HL-60/S4 treated with phorbol 12-myristate 13-acetate at 8.2 ng/mL for 4 days and 3 days (cell line): ENCODE measurements at regions not wholly inside any gene's neighbourhood (a gene's known extent, or its start where the extent isn't known, plus 50 kb on each side); places are given as distances from the start of the nearest gene placed in this dataset.

Source experiments
- in situ Hi-C: fragments of 300-500 bp; cut with MboI; formaldehyde crosslinking; loops from 2 replicates; pipeline ENCODE4 v1.15.0; 2022; ENCODE audit warnings: low sequenced_read_pairs

DNA sequence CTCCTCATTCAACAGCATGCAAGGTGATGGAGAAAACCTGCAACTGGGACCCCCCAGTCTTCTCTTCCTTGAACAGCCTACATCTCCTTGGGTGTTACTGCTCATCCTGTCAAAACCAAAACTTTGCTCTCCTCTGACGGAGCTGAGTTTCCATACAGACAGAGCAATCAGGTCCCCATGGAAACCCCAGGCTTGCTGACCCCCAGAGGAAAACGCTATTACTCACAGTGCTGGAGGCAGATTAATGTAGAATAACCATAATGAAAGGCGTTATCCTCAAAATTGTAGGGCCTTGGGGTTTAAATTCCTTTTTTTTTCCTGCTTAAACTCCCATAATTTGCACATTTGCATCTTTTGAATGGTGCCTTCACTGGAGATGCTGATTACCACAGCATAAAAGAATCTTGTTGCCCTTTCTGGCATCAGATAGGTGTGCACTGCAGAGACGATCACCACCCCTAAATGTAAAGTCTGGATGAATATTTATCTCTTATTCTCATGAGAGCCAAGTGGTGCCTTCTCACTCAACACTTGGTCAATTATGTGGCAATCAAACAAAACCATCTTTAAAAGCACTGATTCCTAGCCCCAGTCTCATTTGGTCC is 126.3 kb downstream of the MSX2 start:
- in situ Hi-C loops, result no loop called here

DNA sequence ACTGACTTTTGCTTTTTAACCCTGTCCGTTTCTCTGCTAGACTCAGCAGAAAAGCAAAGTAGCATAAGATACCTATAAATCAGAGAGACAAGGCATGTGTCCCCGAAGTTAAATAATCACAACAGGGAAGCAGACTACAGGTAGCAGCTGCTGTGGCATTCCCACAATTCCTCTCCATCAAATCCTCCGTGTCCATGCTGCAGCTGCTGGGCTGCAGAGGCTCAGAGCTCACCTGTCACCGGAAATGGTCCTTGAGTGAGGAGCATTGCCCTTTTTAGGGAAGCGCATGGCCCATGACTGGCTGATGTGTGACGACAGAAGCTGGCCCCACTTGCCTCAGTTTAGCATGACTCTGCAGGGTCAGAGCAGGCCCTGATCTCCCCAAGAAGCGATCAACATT is 125.0 kb downstream of the MSX2 start:
- in situ Hi-C loops, result no loop called here

DNA sequence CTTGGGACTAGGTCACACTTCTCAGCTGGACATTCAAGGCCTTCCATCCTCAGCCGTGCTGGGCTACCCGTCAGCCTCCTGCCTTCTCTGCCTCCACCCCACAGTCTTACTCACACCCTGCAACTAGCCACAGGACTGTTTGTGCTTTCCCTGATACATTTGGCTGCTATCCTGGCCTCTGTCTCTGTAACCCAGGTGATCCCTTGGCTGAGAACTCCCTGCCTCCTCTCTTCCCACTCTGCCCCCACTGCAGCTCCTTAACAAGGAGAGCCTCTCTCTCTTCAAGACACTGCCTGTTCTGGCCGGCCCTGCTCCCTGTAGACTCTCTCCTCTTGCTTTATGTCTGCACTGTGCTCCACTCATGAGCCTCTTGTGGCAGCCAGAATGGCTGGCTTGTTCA is 120.6 kb downstream of the MSX2 start:
- in situ Hi-C loops, result no loop called here

DNA sequence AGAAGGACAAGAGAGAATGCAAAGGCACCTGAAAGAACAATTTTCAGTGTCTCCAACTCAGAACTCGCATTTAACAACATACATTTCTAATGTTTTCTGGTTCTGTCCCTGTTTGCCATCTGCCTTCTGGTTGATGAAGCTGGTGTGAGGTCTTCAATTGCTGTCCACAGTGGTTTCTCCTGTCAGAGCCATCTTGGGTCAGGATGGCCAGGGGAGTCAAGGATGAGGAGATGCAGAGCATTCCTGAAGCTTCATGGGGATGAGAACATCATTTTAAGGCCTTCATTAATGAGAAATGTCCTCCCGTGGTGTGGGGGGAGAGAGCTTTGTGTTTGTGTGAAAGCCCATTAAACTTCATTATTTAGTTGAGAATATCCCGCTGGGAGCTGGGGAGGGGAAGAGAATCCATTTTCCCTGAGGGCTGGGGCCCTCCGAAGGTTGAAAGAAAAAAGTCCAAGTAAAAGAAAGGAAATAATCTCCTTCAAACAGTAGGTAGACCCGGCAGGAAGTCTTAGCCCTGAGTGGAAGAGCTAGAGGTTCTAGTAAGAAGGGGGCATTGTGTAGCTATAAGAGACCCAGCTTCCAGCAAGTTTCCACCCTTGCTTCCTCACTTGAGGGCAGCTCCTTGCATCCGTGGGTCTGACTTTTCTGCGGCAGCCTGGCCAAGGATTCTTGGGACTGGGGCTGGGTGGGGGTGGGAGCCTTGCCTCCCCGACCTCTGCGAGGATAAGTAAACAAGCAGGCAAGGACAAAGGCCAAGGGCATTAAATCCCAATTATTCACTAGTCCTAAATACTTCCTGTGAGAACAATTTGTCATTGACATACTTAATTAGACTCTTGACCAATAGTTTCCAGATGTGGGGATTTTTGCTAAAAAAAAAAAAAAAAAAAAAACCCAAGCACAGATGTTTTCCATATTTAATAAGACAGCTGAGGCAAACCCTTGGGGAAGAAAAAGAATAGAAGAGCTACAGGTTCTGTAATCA is 119.2 kb downstream of the MSX2 start:
- in situ Hi-C loops, result no loop called here

DNA sequence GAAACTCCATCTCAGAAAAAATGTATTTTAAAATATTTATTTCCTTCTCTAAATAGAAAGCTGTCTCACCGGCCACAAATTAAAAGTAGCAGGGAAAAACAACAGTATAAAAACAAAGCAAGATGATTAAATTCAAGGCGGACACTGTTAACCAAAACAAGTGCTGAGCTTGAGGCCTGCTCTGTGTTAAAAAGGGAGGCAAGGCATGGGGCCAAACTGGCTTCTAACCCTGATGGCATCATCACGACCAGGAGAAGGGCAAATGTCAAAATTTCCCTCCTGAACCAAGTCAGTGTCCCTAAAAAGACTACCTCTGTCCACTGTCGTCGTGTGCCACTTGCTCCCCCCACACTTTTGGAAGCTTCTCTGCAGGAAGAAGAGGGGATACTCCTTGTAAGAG is 116.1 kb downstream of the MSX2 start:
- in situ Hi-C loops, result no loop called here

DNA sequence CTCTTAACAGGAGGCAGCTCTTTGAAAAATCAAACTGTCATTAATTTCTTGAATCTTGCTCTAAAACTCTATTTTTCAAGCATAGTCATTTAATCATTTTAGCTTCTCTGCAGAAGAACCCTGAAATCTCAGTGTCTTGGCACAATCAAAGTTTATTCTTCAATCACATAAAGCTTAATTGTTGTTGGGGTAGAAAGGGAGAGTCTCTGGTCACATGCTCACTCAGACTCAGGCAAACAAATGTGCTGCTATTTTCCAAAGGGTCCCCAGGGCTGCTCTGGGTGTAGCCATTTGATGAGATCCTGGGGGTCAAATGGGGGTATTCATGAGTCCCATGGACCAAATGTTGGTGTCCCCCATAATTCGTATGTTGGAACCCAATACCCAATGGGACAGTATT is 114.8 kb downstream of the MSX2 start:
- in situ Hi-C loops, result no loop called here

DNA sequence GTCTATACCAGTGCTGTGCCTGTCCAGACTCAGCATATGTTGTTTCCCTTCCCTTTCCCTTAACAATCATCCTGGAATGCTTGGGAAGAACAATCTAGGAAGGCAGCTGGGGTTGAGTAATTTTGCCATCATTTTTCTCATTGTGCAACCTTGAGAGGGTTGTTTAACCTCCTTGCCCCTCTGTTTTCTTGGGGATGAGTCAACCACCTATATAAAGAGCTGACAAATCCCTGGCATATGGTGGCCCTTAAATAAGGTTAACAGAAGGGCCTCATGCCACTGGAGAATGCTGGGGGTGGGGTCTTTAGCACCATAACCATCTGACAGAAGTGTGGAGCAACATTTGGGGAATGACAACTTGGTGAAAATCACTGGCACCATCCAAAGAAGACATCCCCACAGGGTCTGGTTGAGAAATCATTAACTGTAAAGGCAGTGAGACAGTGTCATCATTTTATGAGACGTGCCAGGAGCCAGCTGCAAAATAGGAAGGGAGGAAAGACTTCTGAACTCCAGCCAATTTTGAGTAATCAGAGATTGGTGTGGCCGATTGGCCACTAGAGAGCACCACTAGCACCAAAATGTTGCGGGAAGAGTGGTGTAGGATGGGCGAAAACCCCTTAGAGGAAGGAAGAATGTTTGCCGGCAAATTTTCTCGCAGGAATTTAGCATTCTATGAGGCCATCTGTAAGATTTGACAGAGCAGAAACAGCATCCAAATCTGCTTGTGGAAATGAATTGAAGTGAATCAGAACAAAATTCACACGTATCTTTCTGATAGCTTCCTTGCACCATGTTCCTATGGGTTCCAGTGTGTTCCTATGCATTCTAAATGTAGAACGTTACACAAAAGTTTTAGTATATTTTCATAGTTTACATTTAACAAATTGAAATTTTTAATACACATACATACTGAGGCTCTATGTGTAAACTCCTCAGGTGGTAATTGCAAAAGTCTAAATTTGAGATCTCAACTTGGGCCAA is 113.8 kb downstream of the MSX2 start:
- in situ Hi-C loops, result no loop called here

DNA sequence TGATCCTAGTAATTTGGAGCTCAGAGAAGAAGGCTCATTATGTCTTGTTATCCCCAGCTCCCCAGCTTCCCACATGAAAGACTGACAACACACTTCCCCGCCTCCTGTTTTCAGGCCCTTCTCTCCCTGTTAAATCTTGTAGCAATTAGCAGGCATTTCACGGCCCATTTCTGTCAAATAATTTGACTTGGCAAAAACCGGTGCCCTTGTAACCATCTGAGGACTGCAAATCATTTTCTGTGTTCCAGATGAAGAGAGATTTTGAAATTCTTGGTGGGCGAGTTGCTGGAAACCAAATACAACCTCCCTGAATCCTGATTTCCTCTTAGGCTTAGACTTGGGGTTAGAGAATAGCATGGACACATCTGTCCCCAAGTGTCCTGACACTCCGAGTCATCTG is 109.7 kb downstream of the MSX2 start:
- in situ Hi-C loops, result no loop called here

DNA sequence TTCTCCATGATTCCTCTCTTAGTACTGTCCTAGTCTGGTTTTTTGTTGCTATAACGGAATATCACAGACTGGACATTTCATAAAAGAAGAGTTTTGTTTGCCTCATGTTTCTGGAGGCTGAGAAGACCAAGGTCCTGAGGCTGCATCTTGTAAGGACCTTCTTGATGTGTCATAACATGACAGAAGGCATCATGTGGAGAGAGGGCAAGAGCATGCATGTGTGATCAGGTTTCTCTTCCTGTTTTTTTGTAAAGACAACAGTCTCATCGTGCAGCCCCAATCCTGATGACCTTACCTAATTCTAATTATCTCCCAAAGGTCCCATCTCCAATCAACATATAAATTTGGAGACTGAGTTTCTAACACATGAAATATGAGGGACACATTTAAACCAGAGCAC is 108.4 kb downstream of the MSX2 start:
- in situ Hi-C loops, result no loop called here

DNA sequence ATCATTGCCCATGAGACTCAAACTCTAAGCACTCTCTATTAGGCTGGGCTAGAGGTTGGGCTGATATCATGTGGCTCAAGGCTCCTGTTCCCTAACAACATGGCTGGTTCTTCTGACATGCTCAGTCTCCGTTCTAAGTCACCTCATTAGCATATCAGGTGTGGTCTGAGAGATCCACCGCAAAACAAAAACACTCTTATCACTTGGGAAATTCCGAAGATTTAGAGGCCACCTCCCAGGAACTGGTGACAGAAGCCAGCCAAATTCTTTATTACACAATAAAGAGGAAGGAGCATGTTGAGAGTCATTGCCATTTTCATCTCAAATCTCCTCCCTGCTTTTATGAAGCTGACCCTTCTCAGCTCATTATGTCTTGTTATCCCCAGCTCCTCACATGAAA is 107.6 kb downstream of the MSX2 start:
- in situ Hi-C loops, result no loop called here

DNA sequence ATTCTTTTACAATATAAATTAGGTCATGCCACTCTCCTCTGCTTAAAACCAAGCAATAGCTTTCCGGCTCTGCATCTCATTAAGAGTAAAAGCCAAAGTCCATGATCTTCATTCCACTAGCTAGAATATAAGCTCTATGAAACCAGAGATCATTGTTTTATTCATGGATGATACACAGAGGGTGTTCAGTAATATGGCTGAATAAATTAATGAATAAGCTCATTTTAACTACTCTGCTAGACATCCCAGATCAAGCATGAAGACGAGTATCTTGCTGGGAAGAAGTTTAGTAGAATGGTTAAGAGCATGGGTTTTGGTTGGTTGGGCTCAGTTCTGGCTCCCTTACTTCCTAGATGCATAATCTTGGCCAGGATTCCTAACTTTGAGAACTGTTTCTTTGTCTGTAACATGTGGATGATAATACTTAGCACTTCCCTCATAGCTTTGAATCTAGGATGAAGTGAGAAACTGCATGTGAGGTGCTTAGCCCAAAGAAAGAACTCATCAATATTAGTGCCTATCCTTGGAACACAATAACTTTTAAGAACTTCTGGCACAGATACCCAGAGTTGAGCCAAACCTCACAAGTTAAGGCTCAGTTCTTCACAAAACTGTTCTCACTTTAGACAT is 106.8 kb downstream of the MSX2 start:
- in situ Hi-C loops, result no loop called here

DNA sequence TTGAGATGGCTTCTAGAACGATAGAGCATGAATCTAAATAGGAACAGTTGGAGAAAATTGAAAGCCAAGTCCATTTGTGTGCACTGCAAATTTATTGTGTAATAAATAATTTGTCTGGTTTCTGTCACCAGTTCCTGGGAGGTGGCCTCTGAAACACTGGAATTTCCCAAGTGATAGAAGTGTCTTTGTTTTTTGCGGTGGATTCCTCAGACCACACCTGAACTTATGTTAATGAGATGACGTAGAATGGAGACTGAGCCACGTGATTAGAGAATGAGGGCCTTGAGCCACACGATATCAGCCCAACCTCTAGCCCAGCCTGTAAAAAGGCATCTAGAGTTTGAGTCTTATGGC is 105.1 kb downstream of the MSX2 start:
- in situ Hi-C loops, result no loop called here

DNA sequence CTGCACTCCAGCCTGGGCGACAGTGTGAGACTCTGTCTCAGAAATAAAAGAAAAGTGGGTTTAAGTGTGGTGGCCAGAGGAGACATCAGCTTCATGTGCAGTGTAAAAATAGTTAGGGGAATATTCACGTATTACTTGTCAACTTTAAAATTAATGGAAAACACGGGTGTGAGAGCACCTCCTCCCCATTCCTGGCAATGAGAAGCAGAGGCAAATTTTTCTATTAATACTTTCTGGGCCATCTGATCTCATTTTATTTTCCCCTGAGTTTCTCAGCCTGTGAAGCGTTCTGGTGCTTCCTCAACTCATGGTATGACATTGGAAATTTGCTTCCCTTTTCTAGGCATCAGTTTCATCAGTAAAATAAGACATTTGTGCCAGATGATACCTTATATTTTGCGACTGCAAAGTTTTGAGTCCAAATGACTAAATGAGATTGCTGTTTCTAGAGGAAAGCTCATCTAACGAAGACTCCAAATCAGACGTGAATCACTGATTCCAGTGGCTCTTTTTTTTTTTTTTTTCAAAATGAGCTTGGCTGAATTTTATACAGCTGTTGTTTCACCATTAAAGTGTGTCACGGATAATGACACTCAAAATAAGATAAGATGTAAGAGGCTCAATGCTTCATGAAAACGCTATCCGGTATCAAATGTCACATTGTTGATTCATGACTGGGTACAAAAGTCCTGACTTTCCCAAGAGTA is 104.6 kb downstream of the MSX2 start:
- in situ Hi-C loops, result no loop called here

DNA sequence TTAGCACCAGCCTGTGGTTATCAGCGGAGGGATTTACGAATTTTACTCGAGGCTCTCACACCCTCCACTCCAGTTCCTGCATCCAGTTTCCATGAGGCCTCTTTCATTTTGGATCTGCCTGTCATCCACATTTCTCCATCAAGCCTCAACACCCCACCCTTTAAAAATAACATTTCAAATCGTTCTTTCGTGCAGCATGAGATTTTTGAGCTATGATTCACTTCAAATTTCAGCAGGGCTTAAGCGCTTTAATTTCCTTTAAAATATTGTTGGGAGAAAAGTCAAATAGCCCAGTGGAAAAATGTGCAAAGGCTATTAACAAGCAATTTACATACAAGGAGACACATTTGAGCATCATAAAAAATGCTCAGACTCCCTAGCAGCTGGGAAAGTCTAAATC is 103.2 kb downstream of the MSX2 start:
- in situ Hi-C loops, result no loop called here

DNA sequence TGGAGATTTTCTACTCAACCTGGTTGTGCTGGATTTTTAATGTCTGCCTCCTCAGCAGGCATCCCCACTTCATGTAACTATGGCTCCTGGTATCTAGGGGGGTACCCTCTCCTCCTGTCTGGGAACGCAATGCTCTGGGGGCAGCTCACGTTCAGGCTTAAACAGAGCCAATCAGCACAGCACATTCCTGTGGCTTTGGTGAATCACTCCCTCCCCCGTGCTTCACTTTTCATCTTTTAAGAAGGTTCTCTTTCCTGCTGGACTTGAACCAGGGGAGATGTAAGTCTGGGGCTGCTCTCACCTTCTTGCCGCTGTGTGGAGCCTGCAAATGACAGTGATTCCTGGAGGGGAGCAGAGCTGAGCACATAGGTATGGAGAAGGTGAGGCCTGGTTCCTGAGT is 101.2 kb downstream of the MSX2 start:
- in situ Hi-C loops, result no loop called here

DNA sequence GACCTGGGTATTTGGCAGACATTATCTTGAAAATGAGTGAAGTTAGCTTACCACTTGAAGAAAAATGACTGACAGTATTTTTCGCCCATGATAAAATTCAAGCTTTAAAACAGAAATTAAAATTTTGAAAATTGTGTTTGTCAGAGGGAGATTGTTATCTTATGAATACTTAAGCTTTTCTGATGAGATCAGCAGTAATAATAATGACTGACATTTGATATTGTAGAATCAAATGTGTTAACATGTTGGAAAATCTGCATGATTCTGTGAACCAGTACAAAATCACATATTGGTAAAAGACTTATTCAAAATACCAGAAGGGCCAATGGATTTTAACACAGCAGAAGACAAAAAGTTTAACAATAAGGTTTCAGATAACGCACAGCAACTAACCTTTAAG is 94.0 kb downstream of the MSX2 start:
- in situ Hi-C loops, result no loop called here

DNA sequence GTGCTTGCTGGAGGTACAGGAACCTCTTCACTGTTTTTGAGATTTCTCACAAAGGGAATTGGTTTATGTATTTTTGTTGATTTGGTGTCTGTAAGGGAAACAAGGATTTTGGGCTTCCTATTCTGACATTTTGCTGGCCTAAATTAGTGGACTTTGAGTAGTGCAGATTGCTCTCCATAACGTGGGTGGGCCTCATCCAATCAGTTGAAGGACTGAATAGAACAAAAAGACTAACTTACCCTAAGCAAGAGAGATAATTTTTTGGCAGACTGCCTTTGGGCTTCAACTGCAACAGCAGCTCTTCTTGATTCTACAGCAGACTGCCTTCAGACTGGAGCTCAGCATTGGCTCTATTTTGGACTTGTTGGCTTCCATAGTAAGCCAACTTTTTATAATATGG is 93.2 kb downstream of the MSX2 start:
- in situ Hi-C loops, result no loop called here

DNA sequence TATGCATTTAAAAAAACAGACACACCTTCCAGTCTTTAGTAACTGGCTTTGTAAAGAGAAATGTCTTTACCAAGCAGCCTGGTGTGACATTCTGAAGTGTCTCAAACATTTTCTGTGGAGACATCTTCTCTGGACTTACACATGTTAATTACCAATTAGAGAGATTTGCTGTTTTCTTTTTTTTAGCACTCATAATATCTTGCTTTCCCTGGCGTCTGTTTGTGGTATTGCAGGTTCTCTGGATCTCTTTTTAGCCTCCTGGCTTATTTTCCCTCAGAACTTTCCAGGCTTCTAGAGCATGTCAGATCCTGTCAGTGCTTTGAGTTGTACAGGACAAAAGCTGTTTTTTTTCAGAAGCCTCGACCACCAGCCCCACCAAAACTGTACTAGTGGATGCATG is 92.5 kb downstream of the MSX2 start:
- in situ Hi-C loops, result no loop called here

DNA sequence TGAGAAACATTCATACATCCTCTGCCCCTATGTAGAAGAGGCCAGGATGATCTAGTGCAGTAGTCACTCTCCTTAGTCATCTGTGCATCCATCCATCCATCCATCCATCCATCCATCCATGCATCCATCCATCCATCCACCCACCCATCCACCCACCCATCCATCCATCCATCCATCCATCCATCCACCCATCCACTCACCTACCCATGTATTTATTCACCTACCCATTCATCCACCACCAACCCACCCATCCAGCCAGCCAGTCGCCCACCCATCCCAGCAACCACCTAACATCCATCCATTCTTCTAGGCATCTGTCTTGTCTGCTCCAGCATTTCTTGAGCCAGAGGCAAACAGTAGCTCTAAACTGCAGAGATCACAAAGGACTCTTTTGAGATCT is 87.1 kb downstream of the MSX2 start:
- in situ Hi-C loops, result no loop called here

DNA sequence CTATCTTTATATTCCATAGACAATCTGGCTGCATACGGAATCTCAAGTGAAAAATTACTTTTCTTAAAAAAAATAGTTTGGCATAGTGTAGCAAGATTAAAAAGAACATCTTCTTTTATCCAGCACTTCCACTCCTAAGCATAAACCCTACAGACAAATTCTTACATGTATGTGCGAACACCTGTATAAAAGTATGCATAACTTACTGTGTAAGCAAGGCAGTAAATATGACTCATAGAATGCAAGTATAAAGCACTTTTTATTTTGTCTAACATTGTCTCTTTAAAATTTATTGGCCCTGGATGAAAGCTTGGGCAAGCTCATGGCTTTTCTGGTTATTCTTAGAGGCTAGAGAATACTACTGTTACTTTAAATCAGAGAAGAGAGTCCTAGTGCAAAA is 86.4 kb downstream of the MSX2 start:
- in situ Hi-C loops, result no loop called here
